Chondrocyte (in vitro differentiated cells): ENCODE measurements at regions not wholly inside any gene's neighbourhood (a gene's known extent, or its start where the extent isn't known, plus 50 kb on each side); places are given as distances from the start of the nearest gene placed in this dataset.
A peak's percentile ranks its signal among the peaks of the same experiment; 100 is the strongest.

Experiments
- DNase-seq: peaks from one replicate; pipeline ENCODE4 v3.0.0; 2021; ENCODE audit warnings: mixed read lengths, low spot score
- H3K27ac Mint-ChIP-seq: one replicate; pipeline ENCODE4 v1.8.0; 2021; ENCODE audit warnings: mild to moderate bottlenecking, moderate library complexity, mixed read lengths; ENCODE audit not compliant: unreplicated experiment
- H3K27me3 Mint-ChIP-seq: 2 replicates; pipeline ENCODE4 v1.8.0; 2021; ENCODE audit warnings: low read depth, mixed read lengths
- H3K36me3 Mint-ChIP-seq: 2 replicates; pipeline ENCODE4 v1.8.0; 2021; ENCODE audit warnings: low read depth, mixed read lengths
- H3K4me1 Mint-ChIP-seq: 2 replicates; pipeline ENCODE4 v1.8.0; 2021; ENCODE audit warnings: low read depth, mild to moderate bottlenecking, mixed read lengths
- H3K4me3 Mint-ChIP-seq: one replicate; pipeline ENCODE4 v1.8.0; 2021; ENCODE audit warnings: mild to moderate bottlenecking, moderate library complexity, mixed read lengths; ENCODE audit not compliant: unreplicated experiment
- H3K9me3 Mint-ChIP-seq: 2 replicates; pipeline ENCODE4 v1.8.0; 2021; ENCODE audit warnings: low read depth, mixed read lengths
- CTCF ChIP-seq: fragments of 200-600 bp; sonication (generic); IDR thresholded peaks from 2 replicates; pipeline ENCODE4 v1.5.0; 2021; ENCODE audit warnings: antibody characterized with exemption, mild to moderate bottlenecking, moderate library complexity

GRCh38 chr1:38455829-38456530 is 403.6 kb downstream of the RRAGC start:
- H3K27me3 Mint-ChIP-seq = no peaks in the 10 kb centered on the region
- no peak for DNase-seq
- no peak overlapping the region for H3K4me3 Mint-ChIP-seq
- TF ChIP-seq CTCF = no peak
- no peaks in the 10 kb centered on the region for H3K36me3 Mint-ChIP-seq
- H3K27ac Mint-ChIP-seq = peak overlapping the region; percentile 86
- peaks cover 52% of the 10 kb centered on the region for H3K4me1 Mint-ChIP-seq
- no peaks in the 10 kb centered on the region for H3K9me3 Mint-ChIP-seq

GRCh38 chr1:38454749-38455441 is 404.7 kb downstream of the RRAGC start:
- no peak for TF ChIP-seq CTCF
- DNase-seq = no peak
- peaks cover 63% of the 10 kb centered on the region for H3K4me1 Mint-ChIP-seq
- H3K4me3 Mint-ChIP-seq = no peak overlapping the region
- no peaks in the 10 kb centered on the region for H3K36me3 Mint-ChIP-seq
- H3K27me3 Mint-ChIP-seq = no peaks in the 10 kb centered on the region
- no peaks in the 10 kb centered on the region for H3K9me3 Mint-ChIP-seq
- H3K27ac Mint-ChIP-seq = peak overlapping the region; percentile 86

GRCh38 chr1:38454236-38454635 is 405.3 kb downstream of the RRAGC start:
- TF ChIP-seq CTCF = no peak
- Mint-ChIP-seq H3K27ac (no peak overlapping the region), H3K4me3 (no peak overlapping the region), H3K9me3 (no peaks in the 10 kb centered on the region), H3K27me3 (no peaks in the 10 kb centered on the region), H3K4me1 (peaks cover 66% of the 10 kb centered on the region), H3K36me3 (no peaks in the 10 kb centered on the region)
- DNase-seq = no peak

GRCh38 chr1:38452246-38452645 is 405.7 kb upstream of the POU3F1 start:
- H3K36me3 Mint-ChIP-seq = no peaks in the 10 kb centered on the region
- no peak for DNase-seq
- peak overlapping the region; percentile 91 for H3K27ac Mint-ChIP-seq
- H3K27me3 Mint-ChIP-seq = no peaks in the 10 kb centered on the region
- H3K4me3 Mint-ChIP-seq = no peak overlapping the region
- H3K9me3 Mint-ChIP-seq = no peaks in the 10 kb centered on the region
- TF ChIP-seq CTCF = no peak
- H3K4me1 Mint-ChIP-seq = peaks cover 76% of the 10 kb centered on the region

GRCh38 chr1:38451541-38451993 is 405.0 kb upstream of the POU3F1 start:
- no peaks in the 10 kb centered on the region for H3K36me3 Mint-ChIP-seq
- no peaks in the 10 kb centered on the region for H3K27me3 Mint-ChIP-seq
- H3K4me1 Mint-ChIP-seq = peaks cover 76% of the 10 kb centered on the region
- peak overlapping the region; percentile 91 for H3K27ac Mint-ChIP-seq
- H3K4me3 Mint-ChIP-seq = no peak overlapping the region
- no peak for DNase-seq
- TF ChIP-seq CTCF = no peak
- H3K9me3 Mint-ChIP-seq = no peaks in the 10 kb centered on the region
